ENCODE measurements at regions not wholly inside any gene's neighbourhood (a gene's known extent, or its start where the extent isn't known, plus 50 kb on each side); places are given as distances from the start of the nearest gene placed in this dataset.

DNA sequence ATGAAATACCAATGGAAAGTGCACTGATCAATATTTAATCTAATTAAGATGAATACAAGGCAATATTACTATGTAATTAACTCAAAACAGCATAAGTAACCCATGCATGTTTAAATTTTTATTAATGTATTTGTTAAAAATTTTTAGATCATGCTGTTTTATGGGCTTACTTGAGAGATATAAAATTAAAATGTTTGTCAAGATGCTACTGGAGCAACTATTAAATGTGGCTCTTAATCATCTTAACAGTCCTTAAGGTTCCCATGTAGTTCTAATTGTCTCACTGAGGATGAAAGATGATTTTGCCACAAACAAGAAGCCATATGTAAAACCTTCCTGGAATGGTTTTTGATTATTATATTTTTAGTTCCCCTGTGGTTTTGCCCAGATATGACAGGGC lies 897.1 kb downstream of the KCNMA1 start:
- no peak for DNase-seq (ENCODE audit: unreplicated experiment)
- ChIA-PET CTCF (no interaction called here), POLR2A (no interaction called here)
- TF ChIP-seq CTCF (IDR thresholded peaks at IDR 0.05; ENCODE audit: unreplicated experiment) = no peak
- Mint-ChIP-seq H3K4me3 (ENCODE audit: unreplicated experiment) (no peak overlapping the region), H3K27me3 (ENCODE audit: insufficient read depth, unreplicated experiment) (no peaks in the 10 kb centered on the region), H3K27ac (ENCODE audit: low read depth, unreplicated experiment) (no peak overlapping the region), H3K4me1 (ENCODE audit: insufficient read depth, unreplicated experiment) (peaks cover 5% of the 10 kb centered on the region), H3K36me3 (ENCODE audit: insufficient read depth, unreplicated experiment) (no peaks in the 10 kb centered on the region), H3K9me3 (ENCODE audit: unreplicated experiment) (no peaks in the 10 kb centered on the region)
- intact Hi-C loops (cut with micrococcal nuclease) = no loop called here
- no TSS peak for BruUV-seq (replicated peaks)

DNA sequence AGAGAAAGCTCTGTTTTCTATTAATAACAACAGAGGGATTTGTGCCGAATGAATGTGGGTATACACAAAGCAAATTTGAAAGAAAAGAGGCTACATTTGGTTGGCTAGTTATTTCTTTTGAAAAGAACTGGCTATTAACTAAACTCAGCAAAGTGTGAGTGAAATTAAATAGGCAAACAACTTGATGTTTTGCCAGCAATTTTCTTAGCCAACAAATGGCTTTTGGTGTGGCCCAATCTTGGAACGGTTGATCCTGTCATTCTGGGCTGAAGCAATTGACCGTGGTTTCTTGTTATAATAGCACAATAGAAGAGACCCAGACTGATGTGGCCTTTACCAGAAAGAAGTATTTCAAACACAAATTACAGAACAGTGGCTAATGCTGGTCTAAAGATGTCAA lies 898.6 kb downstream of the KCNMA1 start:
- H3K27ac Mint-ChIP-seq (ENCODE audit: low read depth, unreplicated experiment) = no peak overlapping the region
- no peak for DNase-seq (ENCODE audit: unreplicated experiment)
- intact Hi-C loops (cut with micrococcal nuclease) = no loop called here
- POLR2A ChIA-PET = no interaction called here
- H3K36me3 Mint-ChIP-seq (ENCODE audit: insufficient read depth, unreplicated experiment) = no peaks in the 10 kb centered on the region
- no peak for TF ChIP-seq CTCF (IDR thresholded peaks at IDR 0.05; ENCODE audit: unreplicated experiment)
- CTCF ChIA-PET = no interaction called here
- no peaks in the 10 kb centered on the region for H3K9me3 Mint-ChIP-seq (ENCODE audit: unreplicated experiment)
- peaks cover 5% of the 10 kb centered on the region for H3K4me1 Mint-ChIP-seq (ENCODE audit: insufficient read depth, unreplicated experiment)
- H3K27me3 Mint-ChIP-seq (ENCODE audit: insufficient read depth, unreplicated experiment) = no peaks in the 10 kb centered on the region
- no TSS peak for BruUV-seq (replicated peaks)
- no peak overlapping the region for H3K4me3 Mint-ChIP-seq (ENCODE audit: unreplicated experiment)

- intact Hi-C loops (cut with micrococcal nuclease) = no loop called here
- no TSS peak for BruUV-seq (replicated peaks)
- CTCF ChIA-PET = no interaction called here
- peaks cover 5% of the 10 kb centered on the region for H3K4me1 Mint-ChIP-seq (ENCODE audit: insufficient read depth, unreplicated experiment)
- POLR2A ChIA-PET = no interaction called here
- H3K4me3 Mint-ChIP-seq (ENCODE audit: unreplicated experiment) = no peak overlapping the region
- peak; percentile 3 for DNase-seq (ENCODE audit: unreplicated experiment)
- H3K27me3 Mint-ChIP-seq (ENCODE audit: insufficient read depth, unreplicated experiment) = peaks cover 5% of the 10 kb centered on the region
- H3K36me3 Mint-ChIP-seq (ENCODE audit: insufficient read depth, unreplicated experiment) = no peaks in the 10 kb centered on the region
- H3K27ac Mint-ChIP-seq (ENCODE audit: low read depth, unreplicated experiment) = no peak overlapping the region
- peaks cover 4% of the 10 kb centered on the region for H3K9me3 Mint-ChIP-seq (ENCODE audit: unreplicated experiment)
- no peak for TF ChIP-seq CTCF (IDR thresholded peaks at IDR 0.05; ENCODE audit: unreplicated experiment)
Measured at GRCh38 chr10:76736815-76737618, 900.6 kb downstream of the KCNMA1 start.

GRCh38 chr10:76736392-76736791 lies 901.2 kb downstream of the KCNMA1 start:
- H3K27me3 Mint-ChIP-seq (ENCODE audit: insufficient read depth, unreplicated experiment) = peaks cover 11% of the 10 kb centered on the region
- H3K4me3 Mint-ChIP-seq (ENCODE audit: unreplicated experiment) = no peak overlapping the region
- H3K36me3 Mint-ChIP-seq (ENCODE audit: insufficient read depth, unreplicated experiment) = no peaks in the 10 kb centered on the region
- intact Hi-C loops (cut with micrococcal nuclease) = no loop called here
- peaks cover 5% of the 10 kb centered on the region for H3K4me1 Mint-ChIP-seq (ENCODE audit: insufficient read depth, unreplicated experiment)
- DNase-seq (ENCODE audit: unreplicated experiment) = no peak
- H3K27ac Mint-ChIP-seq (ENCODE audit: low read depth, unreplicated experiment) = no peak overlapping the region
- CTCF ChIA-PET = no interaction called here
- no TSS peak for BruUV-seq (replicated peaks)
- no peak for TF ChIP-seq CTCF (IDR thresholded peaks at IDR 0.05; ENCODE audit: unreplicated experiment)
- POLR2A ChIA-PET = no interaction called here
- H3K9me3 Mint-ChIP-seq (ENCODE audit: unreplicated experiment) = peaks cover 9% of the 10 kb centered on the region

All from MCF 10A (cell line).